Myocyte (in vitro differentiated cells): ENCODE measurements at regions not wholly inside any gene's neighbourhood (a gene's known extent, or its start where the extent isn't known, plus 50 kb on each side); places are given as distances from the start of the nearest gene placed in this dataset.
"Not testable (repeated sequence)": the region's sequence is repeated elsewhere in the genome, so short reads cannot be mapped to it uniquely, and the experiment has no call there.

Experiments used
- DNase-seq: peaks from one replicate; pipeline ENCODE4 v3.0.0-alpha.2; 2012; ENCODE audit warnings: low read depth

- DNase-seq: no peak
These were observed 1082.3 kb upstream of the TMEFF2 start for GRCh38 chr2:193276988-193277387.

- no peak for DNase-seq
These were observed 1081.8 kb upstream of the TMEFF2 start for GRCh38 chr2:193276560-193276959.

GRCh38 chr2:193276069-193276468 is 1081.3 kb upstream of the TMEFF2 start:
- no peak for DNase-seq

GRCh38 chr2:193272011-193272410 is 1077.3 kb upstream of the TMEFF2 start:
- no peak for DNase-seq

GRCh38 chr2:193270816-193271215 is 1076.1 kb upstream of the TMEFF2 start:
- no peak for DNase-seq

- DNase-seq: no peak
These were observed 1072.8 kb upstream of the TMEFF2 start for GRCh38 chr2:193267496-193268002.

- no peak for DNase-seq
These were observed 1058.3 kb upstream of the TMEFF2 start for GRCh38 chr2:193253014-193253530.

GRCh38 chr2:193251909-193252308 is 1057.2 kb upstream of the TMEFF2 start:
- DNase-seq: peak; percentile 9

- no peak for DNase-seq
These were observed 1055.7 kb upstream of the TMEFF2 start for GRCh38 chr2:193250389-193250788.

GRCh38 chr2:193240752-193241151 is 1046.0 kb upstream of the TMEFF2 start:
- DNase-seq: no peak

- DNase-seq: no peak
These were observed 1036.9 kb upstream of the TMEFF2 start for GRCh38 chr2:193231634-193232033.

- no peak for DNase-seq
These were observed 1033.5 kb upstream of the TMEFF2 start for GRCh38 chr2:193228276-193228675.

GRCh38 chr2:193222454-193222853 is 1027.7 kb upstream of the TMEFF2 start:
- DNase-seq: no peak

- DNase-seq: no peak
These were observed 1024.7 kb upstream of the TMEFF2 start for GRCh38 chr2:193219413-193219812.

- DNase-seq: no peak
These were observed 1006.9 kb upstream of the TMEFF2 start for GRCh38 chr2:193201583-193201982.

GRCh38 chr2:193199322-193199721 is 1004.6 kb upstream of the TMEFF2 start:
- no peak for DNase-seq

GRCh38 chr2:193187816-193188215 is 993.1 kb upstream of the TMEFF2 start:
- DNase-seq: peak; percentile 4

- DNase-seq: not testable (repeated sequence)
These were observed 976.2 kb upstream of the TMEFF2 start for GRCh38 chr2:193170981-193171380.

- DNase-seq: no peak
These were observed 961.7 kb upstream of the TMEFF2 start for GRCh38 chr2:193156480-193156879.

GRCh38 chr2:193154076-193154475 is 959.3 kb upstream of the TMEFF2 start:
- no peak for DNase-seq

- DNase-seq: no peak
These were observed 958.8 kb upstream of the TMEFF2 start for GRCh38 chr2:193153576-193153975.

- not testable (repeated sequence) for DNase-seq
These were observed 947.7 kb upstream of the TMEFF2 start for GRCh38 chr2:193142467-193142866.

- DNase-seq: no peak
These were observed 947.3 kb upstream of the TMEFF2 start for GRCh38 chr2:193141998-193142397.

- not testable (repeated sequence) for DNase-seq
These were observed 946.2 kb upstream of the TMEFF2 start for GRCh38 chr2:193140895-193141294.
